ENCODE measurements at regions not wholly inside any gene's neighbourhood (a gene's known extent, or its start where the extent isn't known, plus 50 kb on each side); places are given as distances from the start of the nearest gene placed in this dataset.
A peak's percentile ranks its signal among the peaks of the same experiment; 100 is the strongest.
"Not testable (repeated sequence)": the region's sequence is repeated elsewhere in the genome, so short reads cannot be mapped to it uniquely, and the experiment has no call there.

DNA sequence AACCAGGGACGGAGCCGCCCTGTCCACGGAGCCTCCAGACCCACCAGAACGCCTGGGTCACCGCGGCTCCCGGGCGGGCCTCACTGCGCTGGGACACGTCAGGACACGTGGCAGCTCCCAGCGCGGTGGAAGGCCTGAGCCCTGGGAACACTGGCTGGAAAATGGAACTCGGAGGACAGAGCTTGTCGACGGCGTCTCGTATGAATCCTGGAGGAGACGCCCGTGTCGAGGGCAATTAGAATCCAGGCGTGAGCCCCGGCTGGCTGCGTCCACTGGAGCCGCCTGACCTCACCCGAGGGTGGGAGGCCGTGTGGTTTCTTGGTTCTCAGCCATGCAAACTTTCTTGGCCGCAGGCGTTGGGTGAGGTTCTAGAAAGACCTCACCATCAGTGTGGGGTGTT is 173.9 kb downstream of the LAT start:
- Histone ChIP-seq H3K4me1 (peaks cover 4 to 6% of the 10 kb centered on the region in 2 donors), H3K36me3 (no peaks in the 10 kb centered on the region), H3K9me3 (no peaks in the 10 kb centered on the region), H3K27me3 (peaks cover 0 to 6% (median 3%) of the 10 kb centered on the region in 3 donors), H3K27ac (no peak overlapping the region), H3K4me3 (no peak overlapping the region)
- DNase-seq (no peak), ATAC-seq (no peak)
- no peak for TF ChIP-seq POLR2A (IDR thresholded peaks at IDR 0.05)
- TF ChIP-seq, protein P1, sequence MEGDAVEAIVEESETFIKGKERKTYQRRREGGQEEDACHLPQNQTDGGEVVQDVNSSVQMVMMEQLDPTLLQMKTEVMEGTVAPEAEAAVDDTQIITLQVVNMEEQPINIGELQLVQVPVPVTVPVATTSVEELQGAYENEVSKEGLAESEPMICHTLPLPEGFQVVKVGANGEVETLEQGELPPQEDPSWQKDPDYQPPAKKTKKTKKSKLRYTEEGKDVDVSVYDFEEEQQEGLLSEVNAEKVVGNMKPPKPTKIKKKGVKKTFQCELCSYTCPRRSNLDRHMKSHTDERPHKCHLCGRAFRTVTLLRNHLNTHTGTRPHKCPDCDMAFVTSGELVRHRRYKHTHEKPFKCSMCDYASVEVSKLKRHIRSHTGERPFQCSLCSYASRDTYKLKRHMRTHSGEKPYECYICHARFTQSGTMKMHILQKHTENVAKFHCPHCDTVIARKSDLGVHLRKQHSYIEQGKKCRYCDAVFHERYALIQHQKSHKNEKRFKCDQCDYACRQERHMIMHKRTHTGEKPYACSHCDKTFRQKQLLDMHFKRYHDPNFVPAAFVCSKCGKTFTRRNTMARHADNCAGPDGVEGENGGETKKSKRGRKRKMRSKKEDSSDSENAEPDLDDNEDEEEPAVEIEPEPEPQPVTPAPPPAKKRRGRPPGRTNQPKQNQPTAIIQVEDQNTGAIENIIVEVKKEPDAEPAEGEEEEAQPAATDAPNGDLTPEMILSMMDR (IDR thresholded peaks at IDR 0.05 in 4 of 5, conservative IDR thresholded peaks at IDR 0.05 in 1 of 5), result no peak
- intact Hi-C loops (cut with DNase I; ENCODE audit: low total_unique reads) (no loop called here), in situ Hi-C loops (cut with MboI; ENCODE audit: low sequenced_read_pairs in 4 of 4) (no loop called here)

DNA sequence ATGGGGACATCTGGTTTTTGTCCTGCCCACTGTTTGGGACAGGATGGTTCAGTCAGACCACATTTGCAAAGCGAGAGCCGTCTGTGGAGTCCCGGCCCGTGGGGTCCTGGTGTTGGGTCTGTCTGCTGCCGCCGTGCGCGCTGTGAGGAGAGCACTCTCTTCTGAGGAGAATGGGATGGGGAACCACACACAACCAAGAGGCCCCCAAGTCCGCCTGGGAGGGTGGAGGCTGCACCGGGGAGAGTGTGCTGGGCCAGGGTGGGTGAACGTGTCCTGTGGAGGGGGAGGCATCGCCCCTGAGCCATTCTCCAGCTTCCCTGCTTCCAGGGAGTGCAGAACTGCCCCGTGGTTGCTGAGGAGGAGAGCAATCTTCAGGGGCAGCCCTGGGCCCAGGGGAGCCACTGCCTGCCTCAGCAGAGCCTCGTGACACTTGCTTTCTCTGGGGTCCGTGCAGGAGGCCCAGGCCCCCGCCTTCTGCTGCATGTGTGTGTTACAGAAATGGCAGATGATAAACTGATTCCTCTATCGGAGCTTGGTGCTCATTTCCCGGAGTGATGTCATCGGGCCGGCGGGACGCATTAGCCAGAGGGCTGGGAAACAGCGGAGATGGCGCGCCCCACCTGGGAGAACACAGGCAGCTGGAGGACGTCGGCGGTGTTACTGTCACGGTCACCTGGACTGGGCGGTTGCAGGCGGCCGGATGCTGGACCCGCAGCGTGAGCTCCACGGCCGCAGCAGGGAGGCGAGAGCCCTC is 173.4 kb downstream of the LAT start:
- H3K27me3 ChIP-seq; H3K36me3 ChIP-seq; intact Hi-C loops (cut with DNase I; ENCODE audit: low total_unique reads); H3K9me3 ChIP-seq; in situ Hi-C loops (cut with MboI; ENCODE audit: low sequenced_read_pairs in 4 of 4); H3K4me1 ChIP-seq; ATAC-seq; DNase-seq; H3K4me3 ChIP-seq: not testable (repeated sequence)
- peak overlapping the region; percentile 64 to 73 (median 70) for H3K27ac ChIP-seq

DNA sequence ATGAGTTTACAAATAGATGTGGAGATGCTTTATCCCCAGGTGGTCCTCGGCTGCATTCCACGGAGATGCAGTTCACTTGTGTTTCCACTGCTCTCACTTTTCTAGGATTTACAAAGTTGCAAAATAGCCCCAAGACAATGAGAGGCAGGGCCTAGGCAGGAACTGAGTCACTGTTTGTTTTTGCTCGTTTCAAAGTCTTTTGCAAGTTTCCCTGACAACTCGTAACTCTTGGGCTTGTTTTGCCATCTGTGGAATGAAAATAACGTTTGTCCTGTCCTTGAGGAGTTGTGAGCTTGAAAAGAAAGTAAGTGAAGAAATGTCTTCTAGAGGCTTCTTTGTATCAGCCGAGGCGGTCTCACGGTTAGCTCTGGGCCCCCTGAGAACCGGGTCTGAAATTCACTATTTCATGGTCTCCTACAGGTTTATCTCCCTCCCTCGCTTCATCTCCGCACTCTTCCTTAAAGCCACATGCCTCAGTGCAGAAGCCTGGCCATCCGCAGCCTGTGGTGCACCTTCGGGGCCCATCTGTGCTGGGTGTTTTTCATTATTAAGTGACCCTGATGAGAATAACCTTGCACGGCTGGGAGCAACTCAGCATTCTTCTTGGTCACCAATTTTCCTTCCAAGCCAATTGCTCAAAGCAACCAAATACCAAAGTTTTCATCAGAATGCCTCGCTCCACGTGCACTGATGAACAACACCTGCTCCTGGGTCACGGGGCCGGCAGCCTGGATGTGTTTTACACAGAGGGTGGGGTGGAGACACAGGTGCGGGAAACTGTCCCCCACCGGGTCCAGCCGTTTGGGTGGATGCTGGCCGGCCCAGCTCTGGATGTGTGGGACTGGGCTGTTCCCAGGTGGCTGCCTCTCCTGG is 172.4 kb downstream of the LAT start:
- H3K27ac ChIP-seq, result peak overlapping the region; percentile 64 to 73 (median 70)
- H3K9me3 ChIP-seq; H3K27me3 ChIP-seq; H3K4me3 ChIP-seq; in situ Hi-C loops (cut with MboI; ENCODE audit: low sequenced_read_pairs in 4 of 4); intact Hi-C loops (cut with DNase I; ENCODE audit: low total_unique reads); H3K4me1 ChIP-seq; H3K36me3 ChIP-seq: not testable (repeated sequence)
- peak; percentile 82 to 89 for ATAC-seq
- peak; percentile 24 to 51 for DNase-seq

DNA sequence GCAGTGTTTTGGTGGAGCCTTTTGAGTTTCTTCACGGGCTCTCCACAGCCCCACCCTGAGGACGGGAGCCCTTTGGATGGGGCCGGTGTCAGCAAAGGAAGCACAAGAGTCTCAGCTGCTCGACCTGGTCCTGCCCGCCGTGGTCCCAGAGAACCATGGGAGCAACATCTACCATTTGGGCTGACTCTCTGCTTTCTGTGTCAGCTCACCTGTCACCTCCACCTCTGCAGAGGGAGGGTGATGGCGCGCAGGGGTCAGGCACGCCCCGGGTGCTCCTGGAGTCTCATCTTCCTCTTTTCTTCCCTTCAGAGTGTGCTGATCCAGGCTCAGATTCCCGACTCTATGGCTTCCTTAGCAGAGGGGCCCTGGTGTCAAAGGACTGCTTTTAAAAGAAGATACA is 171.7 kb downstream of the LAT start:
- ATAC-seq, result no peak

DNA sequence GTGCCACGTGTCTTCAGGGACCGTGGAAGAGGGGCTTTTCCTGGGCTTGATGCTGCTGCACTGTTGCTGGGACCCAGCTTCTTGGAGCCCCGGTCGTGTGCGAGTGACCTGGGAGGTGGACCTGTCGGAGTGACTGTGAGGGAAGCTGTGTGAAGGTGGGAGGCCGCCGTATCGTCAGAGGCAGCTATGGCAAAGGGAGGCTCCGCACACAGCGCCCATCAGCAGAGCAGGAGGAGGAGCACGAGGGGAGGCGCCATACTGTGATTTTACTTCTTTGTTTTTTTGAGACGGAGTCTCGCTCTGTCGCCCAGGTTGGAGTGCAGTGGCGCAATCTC is 171.0 kb downstream of the LAT start:
- peak overlapping the region in 1 of 4 donors; percentile 18 for H3K27ac ChIP-seq
- H3K9me3 ChIP-seq; intact Hi-C loops (cut with DNase I; ENCODE audit: low total_unique reads); H3K36me3 ChIP-seq; H3K27me3 ChIP-seq; in situ Hi-C loops (cut with MboI; ENCODE audit: low sequenced_read_pairs in 4 of 4); H3K4me3 ChIP-seq; DNase-seq; ATAC-seq; H3K4me1 ChIP-seq: not testable (repeated sequence)

More for the DNA sequence above, 171.7 kb downstream of the LAT start:
- peaks cover 4 to 6% of the 10 kb centered on the region in 2 donors for H3K4me1 ChIP-seq
- H3K36me3 ChIP-seq, result no peaks in the 10 kb centered on the region
- no peak overlapping the region for H3K4me3 ChIP-seq
- in situ Hi-C loops (cut with MboI; ENCODE audit: low sequenced_read_pairs in 4 of 4) (no loop called here), intact Hi-C loops (cut with DNase I; ENCODE audit: low total_unique reads) (no loop called here)
- H3K9me3 ChIP-seq, result no peaks in the 10 kb centered on the region
- H3K27me3 ChIP-seq, result peaks cover 0 to 7% (median 3%) of the 10 kb centered on the region in 3 donors
- H3K27ac ChIP-seq, result peak overlapping the region; percentile 18 to 73 (median 68)
- DNase-seq, result no peak
- TF ChIP-seq, protein P1 (IDR thresholded peaks at IDR 0.05 in 4 of 5, conservative IDR thresholded peaks at IDR 0.05 in 1 of 5), result no peak
- no peak for TF ChIP-seq POLR2A (IDR thresholded peaks at IDR 0.05)

DNA sequence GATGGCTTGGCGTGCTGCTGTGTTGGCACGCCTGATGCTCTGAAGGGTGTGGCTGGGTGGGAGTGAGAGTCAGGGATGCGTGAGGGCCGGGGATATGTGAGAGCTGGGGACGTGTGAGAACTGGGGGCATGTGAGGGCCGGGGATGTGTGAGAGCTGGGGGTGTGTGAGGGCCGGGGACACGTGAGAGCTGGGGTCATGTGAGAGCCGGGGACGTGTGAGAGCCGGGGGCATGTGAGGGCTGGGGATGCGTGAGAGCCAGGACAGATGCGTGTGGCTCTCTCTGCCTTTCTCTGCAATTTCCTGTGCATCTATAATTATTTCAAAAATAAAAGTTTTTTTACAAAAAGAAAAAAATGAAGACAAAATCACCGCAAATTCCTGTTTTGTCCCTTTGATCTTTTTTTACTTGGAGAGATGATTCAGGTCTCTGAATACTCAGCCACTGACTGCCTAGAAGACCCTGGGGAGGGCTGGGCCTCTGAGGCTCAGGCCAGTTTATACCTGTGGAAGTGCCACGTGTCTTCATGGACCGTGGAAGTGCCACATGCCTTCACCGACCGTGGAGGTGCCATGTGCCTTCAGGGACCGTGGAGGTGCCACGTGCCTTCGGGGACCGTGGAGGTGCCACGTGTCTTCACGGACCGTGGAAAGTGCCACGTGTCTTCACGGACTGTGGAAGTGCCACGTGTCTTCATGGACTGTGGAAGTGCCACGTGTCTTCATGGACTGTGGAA is 170.4 kb downstream of the LAT start:
- ATAC-seq; H3K36me3 ChIP-seq; intact Hi-C loops (cut with DNase I; ENCODE audit: low total_unique reads); H3K27ac ChIP-seq; H3K4me3 ChIP-seq; H3K4me1 ChIP-seq; H3K27me3 ChIP-seq; H3K9me3 ChIP-seq; DNase-seq; in situ Hi-C loops (cut with MboI; ENCODE audit: low sequenced_read_pairs in 4 of 4): not testable (repeated sequence)

Measured in gastrocnemius medialis (tissue), 4 donors.